H1 (cell line): ENCODE measurements at regions not wholly inside any gene's neighbourhood (a gene's known extent, or its start where the extent isn't known, plus 50 kb on each side); places are given as distances from the start of the nearest gene placed in this dataset.

ENCODE experiments used
- CTCF ChIA-PET: fragments of 300-600 bp; sonication (Branson Sonifier 250); formaldehyde crosslinking; loops from one replicate; lab custom pipeline; 2021; ENCODE audit not compliant: partially characterized antibody; lab: Charles Lee
- POLR2A ChIA-PET: fragments of 300-600 bp; sonication (Branson Sonifier 250); formaldehyde crosslinking; loops from one replicate; lab custom pipeline; 2021; ENCODE audit warnings: inconsistent platforms; ENCODE audit not compliant: partially characterized antibody; lab: Charles Lee
- DNase-seq, 2 experiments: peaks; one replicate each; pipeline versions ENCODE4 v3.0.0 to v3.0.0-alpha.2; 2010 to 2022; ENCODE audit warnings: low spot score in 2 of 2, low read depth in 1 of 2, mixed read lengths in 1 of 2
- FAIRE-seq: peaks from 2 replicates; lab custom pipeline; 2011; peaks lifted over from hg19 to GRCh38; lab: Jason Lieb, UNC
- H2AFZ ChIP-seq: 2 replicates; pipeline ENCODE4 v1.8.1; 2012; ENCODE audit warnings: low read length, inconsistent platforms
- H2AK5ac ChIP-seq: 2 replicates; pipeline ENCODE4 v1.6.1; 2013; ENCODE audit warnings: low read depth, low read length
- H2BK120ac ChIP-seq: replicated peaks from 2 replicates; pipeline ENCODE3; 2013; ENCODE audit warnings: low read depth, low read length, inconsistent platforms
- H2BK12ac ChIP-seq: 2 replicates; pipeline ENCODE4 v1.6.1; 2013; ENCODE audit warnings: low read depth, low read length
- H2BK15ac ChIP-seq: 2 replicates; pipeline ENCODE4 v1.6.1; 2013; ENCODE audit warnings: low read length
- H2BK20ac ChIP-seq: 2 replicates; pipeline ENCODE4 v1.6.1; 2013; ENCODE audit warnings: low read length
- H2BK5ac ChIP-seq: 2 replicates; pipeline ENCODE4 v1.6.1; 2013; ENCODE audit warnings: low read depth, low read length
- H3K14ac ChIP-seq: 2 replicates; pipeline ENCODE4 v1.6.1; 2013; ENCODE audit warnings: inconsistent platforms; ENCODE audit not compliant: insufficient read length
- H3K18ac ChIP-seq: 2 replicates; pipeline ENCODE4 v1.6.1; 2013; ENCODE audit warnings: low read length; ENCODE audit errors: extremely low read depth
- H3K23ac ChIP-seq: 2 replicates; pipeline ENCODE4 v1.6.1; 2013; ENCODE audit warnings: inconsistent platforms; ENCODE audit not compliant: insufficient read length
- H3K23me2 ChIP-seq: 2 replicates; pipeline ENCODE4 v1.6.1; 2013; ENCODE audit warnings: low read depth, low read length
- H3K27ac ChIP-seq: 2 replicates; pipeline ENCODE4 v1.6.1; 2011; ENCODE audit warnings: low read depth, low read length, inconsistent platforms
- H3K27me3 ChIP-seq, 4 experiments: replicated peaks in 1 of 4; 1 replicate in 1 of 4; 2 replicates in 3 of 4; pipeline versions ENCODE4 v1.6.1 to v1.8.1; 2011 to 2013; ENCODE audit warnings: low read length in 3 of 4, mild to moderate bottlenecking in 3 of 4, inconsistent platforms in 2 of 4, mixed read lengths in 2 of 4, moderate library complexity in 1 of 4; ENCODE audit not compliant: control insufficient read depth in 3 of 4, insufficient read depth in 3 of 4; ENCODE audit errors: extremely low read depth in 1 of 4
- H3K36me3 ChIP-seq, 4 experiments: 2 replicates each; pipeline versions ENCODE4 v1.6.1 to v1.8.1; 2011 to 2013; ENCODE audit warnings: mild to moderate bottlenecking in 4 of 4, low read length in 3 of 4, moderate library complexity in 2 of 4, control low read depth in 1 of 4, inconsistent platforms in 1 of 4; ENCODE audit not compliant: insufficient read depth in 4 of 4, control insufficient read depth in 2 of 4
- H3K4ac ChIP-seq: replicated peaks from 2 replicates; pipeline ENCODE3; 2013; ENCODE audit warnings: low read length, low read depth, mixed read lengths, inconsistent platforms; ENCODE audit not compliant: insufficient read length
- H3K4me1 ChIP-seq, 4 experiments: replicated peaks in 1 of 4; 1 replicate in 1 of 4; 2 replicates in 3 of 4; pipeline versions ENCODE4 v1.6.1 to v1.8.1; 2011 to 2013; ENCODE audit warnings: low read length in 3 of 4, inconsistent platforms in 2 of 4, mixed read lengths in 1 of 4; ENCODE audit not compliant: insufficient read depth in 4 of 4, control insufficient read depth in 3 of 4
- H3K4me2 ChIP-seq, 2 experiments: 2 replicates each; pipeline versions ENCODE4 v1.6.1 to v1.8.1; 2011 to 2013; ENCODE audit warnings: low read depth in 2 of 2, low read length in 2 of 2, control low read depth in 1 of 2, inconsistent platforms in 1 of 2, mild to moderate bottlenecking in 1 of 2; ENCODE audit not compliant: insufficient read depth in 1 of 2
- H3K4me3 ChIP-seq, 4 experiments: fragments of 200-600, 300-600 bp in 1 of 4; sonication (generic), shearing (Covaris generic), sonication (Bioruptor Twin) in 1 of 4; 2 replicates each; pipeline versions ENCODE4 v1.5.1 to v1.8.1; 2011 to 2016; ENCODE audit warnings: low read length in 4 of 4, low read depth in 3 of 4, control low read depth in 2 of 4, inconsistent platforms in 2 of 4, mild to moderate bottlenecking in 2 of 4, mixed read lengths in 1 of 4, moderate library complexity in 1 of 4; ENCODE audit not compliant: insufficient read depth in 2 of 4; ENCODE audit errors: extremely low read depth in 1 of 4
- H3K56ac ChIP-seq: replicated peaks from 2 replicates; pipeline ENCODE3; 2013; ENCODE audit warnings: low read depth, mild to moderate bottlenecking, mixed read lengths, low read length, inconsistent platforms; ENCODE audit not compliant: insufficient read length
- H3K79me1 ChIP-seq: 2 replicates; pipeline ENCODE4 v1.6.1; 2013; ENCODE audit warnings: low read depth, low read length, control low read depth
- H3K79me2 ChIP-seq, 2 experiments: 2 replicates each; pipeline versions ENCODE4 v1.6.1 to v1.8.1; 2012 to 2013; ENCODE audit warnings: low read length in 2 of 2, mild to moderate bottlenecking in 2 of 2, inconsistent platforms in 1 of 2; ENCODE audit not compliant: insufficient read depth in 2 of 2, control insufficient read depth in 1 of 2
- H3K9ac ChIP-seq, 4 experiments: replicated peaks in 1 of 4; 1 replicate in 1 of 4; 2 replicates in 3 of 4; pipeline versions ENCODE4 v1.6.1 to v1.8.1; 2011 to 2013; ENCODE audit warnings: low read depth in 3 of 4, low read length in 3 of 4, control low read depth in 2 of 4, mild to moderate bottlenecking in 2 of 4, moderate library complexity in 2 of 4, inconsistent platforms in 1 of 4; ENCODE audit errors: extremely low read depth in 1 of 4
- H3K9me3 ChIP-seq, 2 experiments: 2 replicates each; pipeline versions ENCODE4 v1.6.1 to v1.8.1; 2012 to 2013; ENCODE audit warnings: mild to moderate bottlenecking in 2 of 2, moderate library complexity in 2 of 2, control low read depth in 1 of 2, inconsistent platforms in 1 of 2, low read depth in 1 of 2, low read length in 1 of 2, mixed read lengths in 1 of 2; ENCODE audit not compliant: insufficient read depth in 2 of 2
- H4K20me1 ChIP-seq, 2 experiments: replicated peaks in 1 of 2; 2 replicates each; pipeline versions ENCODE3 to v1.8.1; 2011 to 2013; ENCODE audit warnings: inconsistent platforms in 2 of 2, low read length in 2 of 2, mild to moderate bottlenecking in 1 of 2; ENCODE audit not compliant: insufficient read depth in 2 of 2, control insufficient read depth in 1 of 2
- H4K5ac ChIP-seq: 2 replicates; pipeline ENCODE4 v1.6.1; 2013; ENCODE audit warnings: low read length, low read depth, mixed read lengths, inconsistent platforms; ENCODE audit not compliant: insufficient read length
- H4K8ac ChIP-seq: 2 replicates; pipeline ENCODE4 v1.8.0; 2013; ENCODE audit warnings: mild to moderate bottlenecking, moderate library complexity, low read length, inconsistent platforms; ENCODE audit not compliant: insufficient read depth; ENCODE audit errors: extremely low read depth
- H4K91ac ChIP-seq: replicated peaks from 2 replicates; pipeline ENCODE3; 2013; ENCODE audit warnings: low read length, mixed read lengths, inconsistent platforms; ENCODE audit not compliant: insufficient read length
- CBX5 ChIP-seq: fragments of 300-800, 300-1000 bp; sonication (generic); IDR thresholded peaks from 2 replicates; pipeline ENCODE4 v1.7.1; 2016; ENCODE audit warnings: antibody characterized with exemption, low read length, low read depth
- GABPA ChIP-seq: IDR thresholded peaks from 2 replicates; pipeline ENCODE4 v1.6.1; 2011; ENCODE audit warnings: mild to moderate bottlenecking, low read length, moderate library complexity, borderline replicate concordance; ENCODE audit not compliant: insufficient read depth
- MAX ChIP-seq: IDR thresholded peaks from 2 replicates; pipeline ENCODE4 v1.6.1; 2012; ENCODE audit warnings: inconsistent platforms
- POLR2A ChIP-seq, 2 experiments: IDR thresholded peaks; 1 replicate in 1 of 2; 2 replicates in 1 of 2; pipeline ENCODE4 v1.6.1; 2011; ENCODE audit warnings: low read depth in 2 of 2, low read length in 2 of 2, mild to moderate bottlenecking in 2 of 2; ENCODE audit errors: control extremely low read depth in 1 of 2
- RFX5 ChIP-seq: IDR thresholded peaks from 2 replicates; pipeline ENCODE4 v1.6.1; 2011; ENCODE audit warnings: low read depth, low read length, improper control_type of control experiment, borderline replicate concordance
- TCF12 ChIP-seq: IDR thresholded peaks from 2 replicates; pipeline ENCODE4 v1.6.1; 2011; ENCODE audit warnings: low read depth, mild to moderate bottlenecking, low read length
- whole genome bisulfite sequencing, 2 experiments: shearing (Covaris generic) in 1 of 2; methylation state at CpG; one replicate each; pipeline versions ENCODE4 v1.1.6 to v1.1.7; 2013 to 2015; ENCODE audit warnings: low lambda C conversion rate in 2 of 2, mixed read lengths in 2 of 2, inconsistent platforms in 1 of 2, low coverage in 1 of 2, missing lambda C conversion rate in 1 of 2; ENCODE audit not compliant: insufficient replicate concordance in 2 of 2, insufficient coverage in 1 of 2, insufficient read length in 1 of 2; ENCODE audit errors: extremely low coverage in 1 of 2, missing lambda C conversion rate in 1 of 2; 5-methylcytosine and 5-hydroxymethylcytosine counted together

GRCh38 chr7:153006452-153006851 is 246.9 kb downstream of the ACTR3B start:
- H3K4ac ChIP-seq: no peak overlapping the region
- peak overlapping the region; percentile 1; the same call in 1 of the 2 replicates for H2BK5ac ChIP-seq
- H4K91ac ChIP-seq: no peak overlapping the region
- ChIA-PET POLR2A (no interaction called here), CTCF (interaction anchor here (2.2 kb wide), 1 partner anchor 47 kb away, joined by 5 read pairs; no protein-coding TSS in a partner anchor)
- H4K5ac ChIP-seq: no peak overlapping the region
- H3K23me2 ChIP-seq: no peaks in the 10 kb centered on the region
- no peak overlapping the region; the same call in 1 of the 2 replicates for H3K27ac ChIP-seq
- H3K23ac ChIP-seq: no peak overlapping the region
- H3K4me1 ChIP-seq: peaks cover 0 to 9% (median 4%) of the 10 kb centered on the region in 4 experiments; a peak in 2 of 7 replicates
- H3K18ac ChIP-seq: no peak overlapping the region
- H3K36me3 ChIP-seq: no peaks in the 10 kb centered on the region
- H3K79me1 ChIP-seq: no peaks in the 10 kb centered on the region
- H2AK5ac ChIP-seq: peak overlapping the region; percentile 80; the same call in 1 of the 2 replicates
- peaks cover 0 to 3% of the 10 kb centered on the region in 2 experiments; a peak in 1 of 4 replicates for H3K9me3 ChIP-seq
- 81% methylated on average over 2 of the region's 2 CpGs; no CpG with 5 or more reads in 1 of the 2 experiments for WGBS, 2 experiments
- H3K56ac ChIP-seq: no peak overlapping the region
- TF ChIP-seq TCF12 (no peak), GABPA (no peak), RFX5 (no peak), MAX (no peak), POLR2A (IDR thresholded peaks at IDR 0.05; ENCODE audit: control extremely low read depth in 1 of 2, low read depth in 2 of 2, low read length in 2 of 2) (no peak), CBX5 (no peak)
- no peak overlapping the region for H3K4me3 ChIP-seq
- H3K79me2 ChIP-seq: no peaks in the 10 kb centered on the region
- no peaks in the 10 kb centered on the region for H4K20me1 ChIP-seq
- FAIRE-seq: no peak
- H3K27me3 ChIP-seq: no peaks in the 10 kb centered on the region; a peak in 1 of 7 replicates
- no peak overlapping the region for H2BK15ac ChIP-seq
- H4K8ac ChIP-seq: no peak overlapping the region
- no peak overlapping the region for H3K9ac ChIP-seq
- no peak overlapping the region for H3K14ac ChIP-seq
- no peak for DNase-seq
- H3K4me2 ChIP-seq: no peak overlapping the region
- H2AFZ ChIP-seq: no peak overlapping the region
- H2BK120ac ChIP-seq: no peak overlapping the region
- peak overlapping the region; percentile 90; the same call in 1 of the 2 replicates for H2BK12ac ChIP-seq
- peak overlapping the region; percentile 72; the same call in 1 of the 2 replicates for H2BK20ac ChIP-seq
